Astrocyte (in vitro differentiated cells and primary cell): ENCODE measurements at regions not wholly inside any gene's neighbourhood (a gene's known extent, or its start where the extent isn't known, plus 50 kb on each side); places are given as distances from the start of the nearest gene placed in this dataset.

Source experiments
- DNase-seq: peaks from one replicate; pipeline ENCODE4 v3.0.0-alpha.2; 2010; ENCODE audit warnings: low read depth
- FAIRE-seq: peaks from 2 replicates; lab custom pipeline; 2011; peaks lifted over from hg19 to GRCh38; lab: Jason Lieb, UNC
- H2AFZ ChIP-seq: 2 replicates; pipeline ENCODE4 v1.6.0; 2012; ENCODE audit warnings: low read depth, low read length, inconsistent platforms
- H3K27ac ChIP-seq: 2 replicates; pipeline ENCODE4 v1.5.1; 2011; ENCODE audit warnings: low read depth, low read length, inconsistent platforms
- H3K27me3 ChIP-seq: 2 replicates; pipeline ENCODE4 v1.6.0; 2011; ENCODE audit warnings: low read length, inconsistent platforms; ENCODE audit not compliant: insufficient read depth
- H3K36me3 ChIP-seq: 2 replicates; pipeline ENCODE4 v1.5.1; 2011; ENCODE audit warnings: low read length, inconsistent platforms; ENCODE audit not compliant: insufficient read depth
- H3K4me1 ChIP-seq: 2 replicates; pipeline ENCODE4 v1.5.1; 2011; ENCODE audit warnings: low read length, inconsistent platforms; ENCODE audit not compliant: insufficient read depth
- H3K4me2 ChIP-seq: 2 replicates; pipeline ENCODE4 v1.6.0; 2012; ENCODE audit warnings: low read length, inconsistent platforms
- H3K4me3 ChIP-seq: 2 replicates; pipeline ENCODE4 v1.5.1; 2011; ENCODE audit warnings: low read depth, mild to moderate bottlenecking, low read length, inconsistent platforms; ENCODE audit not compliant: insufficient read depth
- H3K79me2 ChIP-seq: 2 replicates; pipeline ENCODE4 v1.6.0; 2012; ENCODE audit warnings: mild to moderate bottlenecking, low read length, inconsistent platforms; ENCODE audit not compliant: insufficient read depth
- H3K9ac ChIP-seq: 2 replicates; pipeline ENCODE4 v1.6.0; 2012; ENCODE audit warnings: mild to moderate bottlenecking, low read length, inconsistent platforms
- H3K9me3 ChIP-seq: 2 replicates; pipeline ENCODE4 v1.5.1; 2012; ENCODE audit warnings: low read depth, mild to moderate bottlenecking, low read length, inconsistent platforms; ENCODE audit not compliant: insufficient read depth
- H4K20me1 ChIP-seq: 2 replicates; pipeline ENCODE4 v1.6.0; 2012; ENCODE audit warnings: low read length, inconsistent platforms; ENCODE audit not compliant: insufficient read depth
- H3K27ac Mint-ChIP-seq: one replicate; pipeline ENCODE4 v1.8.0; 2021; ENCODE audit warnings: mild to moderate bottlenecking, mixed read lengths; ENCODE audit not compliant: unreplicated experiment
- H3K27me3 Mint-ChIP-seq: one replicate; pipeline ENCODE4 v1.8.0; 2021; ENCODE audit warnings: low read depth, mixed read lengths; ENCODE audit not compliant: unreplicated experiment
- H3K36me3 Mint-ChIP-seq: one replicate; pipeline ENCODE4 v1.8.0; 2021; ENCODE audit warnings: low read depth, mixed read lengths; ENCODE audit not compliant: unreplicated experiment
- H3K4me1 Mint-ChIP-seq: one replicate; pipeline ENCODE4 v1.8.0; 2021; ENCODE audit warnings: low read depth, mixed read lengths; ENCODE audit not compliant: unreplicated experiment
- H3K4me3 Mint-ChIP-seq: one replicate; pipeline ENCODE4 v1.8.0; 2021; ENCODE audit warnings: mild to moderate bottlenecking, moderate library complexity, mixed read lengths; ENCODE audit not compliant: unreplicated experiment
- H3K9me3 Mint-ChIP-seq: one replicate; pipeline ENCODE4 v1.8.0; 2021; ENCODE audit warnings: mild to moderate bottlenecking, mixed read lengths; ENCODE audit not compliant: unreplicated experiment
- CTCF ChIP-seq: IDR thresholded peaks from 2 replicates; pipeline ENCODE4 v1.5.1; 2011; ENCODE audit warnings: low read depth, mild to moderate bottlenecking, inconsistent platforms, low read length, moderate library complexity; ENCODE audit not compliant: insufficient read depth
- EZH2 ChIP-seq: IDR thresholded peaks from 2 replicates; pipeline ENCODE4 v1.6.1; 2012; ENCODE audit warnings: mild to moderate bottlenecking, low read length, inconsistent platforms; ENCODE audit not compliant: insufficient read depth

DNA sequence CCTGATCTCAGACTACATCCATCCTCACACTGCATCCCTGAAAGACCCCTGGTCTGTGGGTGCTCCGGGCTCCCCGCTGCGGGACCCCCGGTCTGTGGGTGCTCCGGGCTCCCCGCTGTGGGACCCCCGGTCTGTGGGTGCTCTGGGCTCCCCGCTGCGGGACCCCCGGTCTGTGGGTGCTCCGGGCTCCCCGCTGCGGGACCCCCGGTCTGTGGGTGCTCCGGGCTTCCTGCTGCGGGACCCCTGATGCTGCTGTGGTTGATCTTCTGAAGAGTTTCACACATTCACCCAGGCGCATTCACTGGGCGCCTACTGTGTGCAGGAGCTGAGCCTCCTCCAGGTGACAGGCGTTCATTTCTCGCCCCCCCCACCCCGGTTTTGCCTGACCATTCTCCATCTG lies 162.7 kb upstream of the SALL3 start:
- Mint-ChIP-seq H3K4me1 (no peaks in the 10 kb centered on the region), H3K4me3 (no peak overlapping the region), H3K36me3 (no peaks in the 10 kb centered on the region), H3K27me3 (no peaks in the 10 kb centered on the region), H3K9me3 (peaks cover 6% of the 10 kb centered on the region), H3K27ac (no peak overlapping the region)
- no peaks in the 10 kb centered on the region for H3K27me3 ChIP-seq
- H2AFZ ChIP-seq: no peak overlapping the region
- DNase-seq (no peak), FAIRE-seq (no peak)
- peaks cover 3% of the 10 kb centered on the region for H3K9me3 ChIP-seq
- no peak for TF ChIP-seq CTCF
- TF ChIP-seq EZH2: no peak
- H3K9ac ChIP-seq: no peak overlapping the region
- no peak overlapping the region for H3K4me2 ChIP-seq
- no peaks in the 10 kb centered on the region for H3K4me1 ChIP-seq
- H3K36me3 ChIP-seq: no peaks in the 10 kb centered on the region
- H3K79me2 ChIP-seq: no peaks in the 10 kb centered on the region
- H4K20me1 ChIP-seq: no peaks in the 10 kb centered on the region
- H3K4me3 ChIP-seq: no peak overlapping the region
- H3K27ac ChIP-seq: no peak overlapping the region

GRCh38 chr18:78818495-78818894 lies 161.1 kb upstream of the SALL3 start:
- Histone ChIP-seq H2AFZ (no peak overlapping the region), H3K79me2 (no peaks in the 10 kb centered on the region), H3K4me1 (no peaks in the 10 kb centered on the region), H3K9me3 (peaks cover 3% of the 10 kb centered on the region), H4K20me1 (no peaks in the 10 kb centered on the region), H3K27ac (no peak overlapping the region), H3K4me2 (no peak overlapping the region), H3K4me3 (no peak overlapping the region), H3K27me3 (no peaks in the 10 kb centered on the region), H3K36me3 (no peaks in the 10 kb centered on the region), H3K9ac (no peak overlapping the region)
- Mint-ChIP-seq H3K9me3 (peaks cover 9% of the 10 kb centered on the region), H3K4me3 (no peak overlapping the region), H3K36me3 (peaks cover 2% of the 10 kb centered on the region), H3K4me1 (no peaks in the 10 kb centered on the region), H3K27ac (no peak overlapping the region), H3K27me3 (no peaks in the 10 kb centered on the region)
- TF ChIP-seq EZH2: no peak
- DNase-seq: no peak
- FAIRE-seq: no peak

GRCh38 chr18:78818961-78819360 lies 160.7 kb upstream of the SALL3 start:
- no peak for FAIRE-seq
- Histone ChIP-seq H3K4me3 (no peak overlapping the region), H2AFZ (no peak overlapping the region), H3K9me3 (peaks cover 3% of the 10 kb centered on the region), H3K4me2 (no peak overlapping the region), H3K9ac (no peak overlapping the region), H3K4me1 (no peaks in the 10 kb centered on the region), H3K79me2 (no peaks in the 10 kb centered on the region), H3K36me3 (no peaks in the 10 kb centered on the region), H3K27ac (no peak overlapping the region), H3K27me3 (no peaks in the 10 kb centered on the region), H4K20me1 (no peaks in the 10 kb centered on the region)
- no peak for TF ChIP-seq CTCF
- no peak for TF ChIP-seq EZH2
- Mint-ChIP-seq H3K27ac (no peak overlapping the region), H3K27me3 (no peaks in the 10 kb centered on the region), H3K4me3 (no peak overlapping the region), H3K9me3 (peaks cover 11% of the 10 kb centered on the region), H3K4me1 (no peaks in the 10 kb centered on the region), H3K36me3 (peaks cover 2% of the 10 kb centered on the region)
- no peak for DNase-seq
